ENCODE measurements at regions not wholly inside any gene's neighbourhood (a gene's known extent, or its start where the extent isn't known, plus 50 kb on each side); places are given as distances from the start of the nearest gene placed in this dataset.
"Not testable (repeated sequence)": the region's sequence is repeated elsewhere in the genome, so short reads cannot be mapped to it uniquely, and the experiment has no call there.

DNA sequence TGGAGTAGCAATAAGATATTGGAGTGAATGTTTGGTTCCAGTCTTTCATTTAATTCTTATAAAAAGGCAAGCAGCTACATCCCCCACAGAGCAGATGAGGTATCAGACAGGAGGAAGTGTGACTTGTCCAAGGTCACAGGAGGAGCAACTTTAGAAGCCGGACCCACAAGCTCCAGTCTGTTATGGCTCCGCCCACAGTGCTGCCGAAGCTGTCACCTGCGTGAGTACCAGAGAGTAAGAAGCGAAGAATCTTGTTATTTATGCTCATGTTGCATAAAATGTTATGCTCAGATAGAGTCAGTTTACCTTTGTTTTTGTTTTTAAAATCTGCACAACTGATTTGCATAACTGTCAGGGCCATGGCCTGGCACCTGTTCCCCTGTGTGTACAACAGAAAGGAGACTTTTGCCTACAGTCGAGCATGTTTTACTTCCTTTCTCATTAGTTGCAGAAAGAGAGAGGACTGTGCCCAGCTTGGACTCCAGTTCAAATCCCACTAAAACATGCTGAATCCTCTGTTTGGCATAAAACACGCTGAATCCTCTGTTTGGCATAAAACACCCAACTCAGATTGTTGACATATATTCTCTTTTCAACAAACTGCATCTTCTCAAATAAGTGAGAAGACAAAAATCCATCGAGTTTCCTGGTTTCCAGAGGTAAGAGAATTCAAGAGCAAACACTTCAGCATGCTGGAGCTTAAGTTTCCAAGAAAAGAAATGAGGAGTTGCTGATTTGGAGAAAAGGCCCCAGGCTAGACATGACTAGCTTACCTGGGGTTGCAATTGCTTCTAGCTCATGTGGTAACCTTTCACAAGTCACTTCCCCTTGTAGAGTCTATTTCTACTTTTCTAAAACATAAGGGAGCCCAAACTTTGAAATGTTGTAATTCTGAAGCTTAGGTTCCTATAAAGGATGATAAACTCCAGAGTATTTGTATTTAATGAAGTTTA is 409.8 kb upstream of the ZMIZ1 start:
- no peak for DNase-seq

DNA sequence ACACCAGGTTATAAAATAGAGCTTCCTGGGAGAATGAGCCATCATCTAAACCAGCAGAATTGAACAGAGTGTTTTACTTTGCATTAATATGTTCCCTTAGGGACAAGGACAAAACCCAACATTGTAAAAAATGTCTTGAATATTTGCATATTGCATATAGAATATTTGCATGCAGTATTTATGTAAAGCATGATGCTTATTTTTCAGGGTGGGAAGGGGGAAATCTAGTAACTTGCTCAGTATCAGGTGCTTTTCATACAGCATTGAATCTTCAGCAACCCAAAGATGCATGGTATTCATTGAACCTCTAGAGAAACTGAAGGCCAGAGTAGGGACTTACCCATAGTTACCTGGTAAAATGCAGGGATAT is 409.2 kb upstream of the ZMIZ1 start:
- DNase-seq: no peak

DNA sequence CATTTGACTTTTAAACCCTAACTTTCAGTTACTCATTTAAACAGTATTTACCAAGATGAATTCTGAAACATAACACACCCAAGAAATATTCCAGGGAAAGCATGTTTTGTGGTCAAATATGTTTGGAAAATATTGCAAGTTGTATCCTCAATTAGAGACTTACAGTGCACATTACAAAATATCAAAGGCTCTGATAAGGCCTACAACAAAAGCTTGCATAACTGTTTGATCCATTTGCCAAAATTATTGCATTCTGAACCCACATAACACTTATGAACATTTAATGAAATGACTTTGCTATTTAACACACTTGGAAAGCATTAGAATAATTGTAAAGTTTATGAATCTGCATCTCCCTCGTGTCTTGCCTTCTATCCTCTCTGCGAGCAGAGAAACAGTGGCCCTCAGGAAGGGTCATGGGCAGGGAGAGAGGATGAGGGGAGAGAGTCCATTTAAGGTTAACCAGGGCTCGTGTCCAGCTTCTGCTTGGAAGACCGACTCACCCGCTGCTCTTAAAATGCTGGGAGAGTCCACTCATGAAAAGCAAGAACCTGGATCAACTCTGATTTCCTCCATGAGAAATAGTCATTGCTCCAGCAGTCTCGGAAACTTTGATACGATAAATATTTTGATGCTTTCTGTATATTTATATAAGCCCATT is 408.2 kb upstream of the ZMIZ1 start:
- no peak for DNase-seq

DNA sequence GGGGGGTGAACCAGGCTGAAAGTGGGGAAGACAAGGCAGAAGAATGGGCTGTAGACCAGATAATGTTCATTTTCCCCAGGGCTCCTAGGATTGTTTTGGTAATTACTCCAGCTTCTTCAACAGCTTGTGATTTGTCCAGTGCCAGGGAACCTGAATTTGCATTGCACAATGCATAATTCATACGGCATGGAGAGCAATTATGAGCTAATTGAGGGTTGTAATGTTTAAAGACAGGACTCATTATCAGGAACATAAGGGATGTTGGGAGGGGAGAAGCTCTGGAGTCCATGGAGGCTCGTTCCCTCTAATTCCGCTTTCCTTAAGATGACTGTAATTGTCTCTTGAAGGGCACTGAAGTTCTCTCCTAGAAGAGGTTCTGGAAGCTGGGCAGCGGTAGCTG is 405.0 kb upstream of the ZMIZ1 start:
- DNase-seq: no peak

- DNase-seq: peak; percentile 64
Measured at GRCh38 chr10:78664929-78665553, 403.7 kb upstream of the ZMIZ1 start.

- DNase-seq: no peak
Measured at GRCh38 chr10:78672918-78673317, 395.8 kb upstream of the ZMIZ1 start.

GRCh38 chr10:78681141-78681540 is 387.6 kb upstream of the ZMIZ1 start:
- not testable (repeated sequence) for DNase-seq

GRCh38 chr10:78681986-78682385 is 386.8 kb upstream of the ZMIZ1 start:
- DNase-seq: not testable (repeated sequence)

- DNase-seq: no peak
Measured at GRCh38 chr10:78684947-78685346, 383.8 kb upstream of the ZMIZ1 start.

- DNase-seq: no peak
Measured at GRCh38 chr10:78685466-78686103, 383.2 kb upstream of the ZMIZ1 start.

DNA sequence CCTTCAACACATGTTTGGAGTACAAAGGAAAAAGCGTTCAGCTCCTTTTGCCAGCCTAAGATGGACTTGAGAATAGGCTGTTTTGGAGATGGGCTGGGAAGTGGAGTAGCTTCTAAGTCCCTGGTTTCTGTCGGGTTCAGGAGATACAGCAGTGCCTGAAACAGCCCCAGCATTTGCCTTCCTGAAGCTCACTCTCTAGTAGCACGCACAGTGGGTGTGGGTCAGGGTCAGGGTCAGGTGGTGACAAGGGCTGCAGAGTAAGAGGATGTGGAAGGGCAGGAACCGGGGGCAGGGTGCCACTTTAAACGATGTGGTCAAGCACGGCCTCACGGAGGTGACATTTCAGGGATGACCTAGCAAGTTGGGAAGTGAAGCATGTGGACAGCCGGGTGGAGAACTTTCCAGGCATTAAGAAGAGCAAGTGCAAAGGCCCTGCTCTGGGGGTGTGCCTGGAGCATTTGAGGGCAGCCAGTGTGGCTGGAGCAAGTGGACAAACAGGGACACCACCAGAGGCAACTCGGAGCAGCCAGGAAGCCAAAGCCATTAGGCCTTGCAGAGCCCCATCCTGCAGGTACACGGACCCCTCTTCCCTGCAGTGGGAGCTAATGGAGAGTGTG is 382.2 kb upstream of the ZMIZ1 start:
- no peak for DNase-seq

- no peak for DNase-seq
Measured at GRCh38 chr10:78687626-78688025, 381.1 kb upstream of the ZMIZ1 start.

- no peak for DNase-seq
Measured at GRCh38 chr10:78688230-78688900, 380.4 kb upstream of the ZMIZ1 start.

DNA sequence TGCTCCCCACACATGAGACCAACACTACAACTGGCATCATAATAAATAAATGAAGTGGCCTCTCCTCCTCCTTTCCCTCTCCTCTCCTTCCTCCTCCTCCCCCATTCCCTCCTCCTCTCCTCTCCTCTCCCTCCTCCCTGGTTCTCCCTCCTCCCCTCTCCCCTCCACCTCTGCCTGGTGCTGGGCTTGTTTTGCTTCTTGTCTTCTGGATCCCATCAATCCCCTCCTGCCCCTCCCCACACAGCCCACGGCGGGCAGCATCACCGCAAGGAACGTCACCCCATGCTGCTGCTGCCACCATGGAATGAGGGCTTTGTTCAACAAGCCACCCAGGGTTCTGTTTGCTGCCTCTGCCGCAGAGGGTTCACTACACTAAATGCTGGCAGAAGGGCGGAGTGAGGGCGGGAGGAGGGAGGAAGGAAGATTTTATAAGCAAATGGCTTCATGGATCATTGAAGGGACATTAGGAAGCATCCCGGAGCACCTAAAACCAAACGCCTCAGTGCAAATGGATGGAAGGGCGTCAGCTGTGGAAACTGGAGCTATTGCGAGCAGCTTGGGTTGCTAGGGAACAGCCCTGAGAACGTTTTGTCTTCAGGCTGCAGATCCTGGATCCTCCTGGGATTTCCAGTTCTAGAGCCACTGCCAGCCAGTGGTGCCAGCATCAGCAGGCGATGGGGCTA is 379.7 kb upstream of the ZMIZ1 start:
- no peak for DNase-seq

DNA sequence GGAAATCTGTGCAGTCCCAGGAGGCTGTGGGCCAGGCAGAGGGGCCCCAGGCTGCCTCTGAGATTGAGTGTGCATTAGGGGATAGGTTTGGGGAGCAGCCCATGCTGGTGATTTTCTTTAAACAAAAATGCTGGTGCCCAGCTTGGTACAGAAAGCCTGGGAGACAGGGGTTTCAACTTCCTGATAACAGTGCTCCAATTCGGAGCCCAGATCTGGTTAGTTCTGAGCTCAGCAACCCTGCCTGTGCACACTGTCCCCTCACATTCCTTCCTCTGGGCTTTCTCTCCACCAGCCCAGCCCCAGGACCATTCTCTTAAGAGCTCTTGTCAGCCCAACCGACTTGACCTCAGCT is 379.2 kb upstream of the ZMIZ1 start:
- DNase-seq: no peak

GRCh38 chr10:78690354-78691111 is 378.2 kb upstream of the ZMIZ1 start:
- DNase-seq: no peak

DNA sequence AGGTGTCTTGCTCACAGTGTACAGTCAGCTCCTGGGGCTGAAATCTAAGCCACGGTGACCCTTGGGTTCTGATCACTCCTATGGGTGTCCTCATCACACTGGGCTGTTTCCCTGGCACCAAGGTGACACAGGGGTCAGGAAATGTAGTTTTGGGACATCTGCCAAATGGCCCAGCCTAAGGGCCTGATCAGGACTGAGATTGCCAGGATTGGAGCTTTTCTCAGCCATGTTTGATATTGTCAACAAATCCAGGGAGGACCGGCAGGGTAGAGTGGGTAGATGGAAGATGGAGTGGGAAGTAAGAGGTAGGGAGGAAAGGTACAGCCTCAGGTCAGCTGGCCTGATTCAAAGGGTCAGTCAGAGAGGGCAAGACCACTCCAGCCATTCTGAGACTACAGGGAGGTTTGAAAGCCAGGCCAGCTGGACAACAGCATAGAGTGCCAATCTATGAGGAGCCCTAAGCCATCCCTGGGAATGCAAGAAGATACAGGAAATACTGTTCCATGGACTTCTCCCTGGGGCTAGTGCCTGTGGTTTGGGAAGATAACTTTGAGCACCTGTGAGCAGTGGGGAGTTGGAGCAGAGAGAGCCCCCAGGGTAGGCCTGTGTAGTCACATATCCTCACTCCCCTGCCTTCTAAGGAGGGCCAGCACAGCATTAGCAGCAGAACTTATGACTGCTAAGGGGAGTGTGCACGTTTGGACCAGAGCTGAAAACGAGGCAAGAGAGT is 377.3 kb upstream of the ZMIZ1 start:
- DNase-seq: no peak

- DNase-seq: no peak
Measured at GRCh38 chr10:78692071-78692470, 376.7 kb upstream of the ZMIZ1 start.

GRCh38 chr10:78695846-78696245 is 372.9 kb upstream of the ZMIZ1 start:
- no peak for DNase-seq

DNA sequence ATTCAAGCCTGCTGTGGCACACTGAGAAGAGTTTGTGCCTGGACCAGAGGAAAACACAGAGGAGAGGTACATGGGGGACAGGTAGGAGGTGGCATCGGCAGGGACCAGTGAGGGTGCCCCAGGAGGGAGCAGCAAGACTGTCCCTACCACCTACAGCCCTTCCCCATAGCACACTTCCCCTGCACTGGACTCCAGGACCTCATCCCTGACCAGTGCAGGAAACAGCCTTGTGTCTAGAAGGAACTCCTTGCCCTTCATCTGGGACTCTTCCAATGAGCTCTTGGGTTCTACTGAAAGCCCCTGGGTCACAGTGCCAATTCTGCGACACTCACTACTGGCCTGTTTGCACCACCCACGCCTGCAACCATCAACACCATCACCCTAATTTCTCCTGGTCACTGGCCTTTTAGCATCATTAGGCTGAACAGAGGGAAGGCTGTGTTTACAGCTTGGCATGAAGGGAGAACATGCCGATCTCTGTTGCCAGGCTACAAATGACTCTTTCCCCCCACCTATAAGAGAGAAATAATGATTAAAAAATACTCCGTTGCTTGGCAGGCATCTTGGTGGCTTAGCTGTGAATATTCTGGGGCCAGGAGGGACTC is 371.9 kb upstream of the ZMIZ1 start:
- DNase-seq: no peak

All from OCI-M1 (cell line).